K562 (cell line): ENCODE measurements at regions not wholly inside any gene's neighbourhood (a gene's known extent, or its start where the extent isn't known, plus 50 kb on each side); places are given as distances from the start of the nearest gene placed in this dataset.

ENCODE experiments used
- ATAC-seq: fragments of 200-7000 bp; cut with Tn5 transposase; 3 replicates; pipeline ENCODE4 v1.9.1; 2020; ENCODE audit warnings: moderate library complexity
- BruUV-seq: library from RNA; stranded (reverse); fragments of 400-500 nt; replicated peaks from 2 replicates; lab custom pipeline; 2021; lab: Mats Ljungman, UMichigan
- CTCF ChIA-PET: fragments of 300-600 bp; formaldehyde crosslinking; extraction: SDS; loops from one replicate; lab custom pipeline; 2021; ENCODE audit warnings: low intra/inter-chr PET ratio; lab: Yijun Ruan, JAX
- POLR2A ChIA-PET: fragments of 300-600, 350-650 bp; sonication (Branson Sonifier 250); formaldehyde crosslinking; extraction: SDS; loops from one replicate; lab custom pipeline; 2021; ENCODE audit warnings: antibody characterized with exemption, inconsistent platforms; lab: Yijun Ruan, JAX
- DNase-seq, 4 experiments: peaks; one replicate each; pipeline versions ENCODE4 v3.0.0 to v3.0.0-alpha.2; 2011 to 2018; ENCODE audit warnings: low spot score in 3 of 4, mixed read lengths in 3 of 4; ENCODE audit errors: extremely low read depth in 1 of 4
- FAIRE-seq: peaks from 2 replicates; lab custom pipeline; 2011; peaks lifted over from hg19 to GRCh38; lab: Jason Lieb, UNC
- H2AFZ ChIP-seq: 2 replicates; pipeline ENCODE4 v1.6.0; 2011; ENCODE audit warnings: low read depth, low read length, control low read depth, inconsistent platforms
- H3K27ac ChIP-seq: fragments of 200-600 bp; 3 replicates; pipeline ENCODE4 v1.8.0; 2011; ENCODE audit warnings: low read depth, mild to moderate bottlenecking, control low read depth, inconsistent platforms, low read length, moderate library complexity, mixed read lengths; ENCODE audit errors: extremely low read depth
- H3K27me3 ChIP-seq, 2 experiments: fragments of 300-600 bp in 1 of 2; 2 replicates in 1 of 2; 3 replicates in 1 of 2; pipeline versions ENCODE4 v1.6.0 to v1.8.0; 2011; ENCODE audit warnings: inconsistent platforms in 2 of 2, low read length in 2 of 2, mild to moderate bottlenecking in 1 of 2, mixed read lengths in 1 of 2, moderate library complexity in 1 of 2; ENCODE audit not compliant: control insufficient read depth in 2 of 2, insufficient read depth in 2 of 2
- H3K36me3 ChIP-seq: fragments of 300-600 bp; 3 replicates; pipeline ENCODE4 v1.8.0; 2011; ENCODE audit warnings: mild to moderate bottlenecking, low read length, inconsistent platforms; ENCODE audit not compliant: control insufficient read depth, insufficient read depth
- H3K4me1 ChIP-seq, 2 experiments: fragments of 200-600 bp in 1 of 2; replicated peaks in 1 of 2; 2 replicates in 1 of 2; 3 replicates in 1 of 2; pipeline versions ENCODE4 v1.5.1 to v1.8.0; 2011; ENCODE audit warnings: inconsistent platforms in 2 of 2, low read length in 2 of 2, mild to moderate bottlenecking in 1 of 2, mixed read lengths in 1 of 2, moderate library complexity in 1 of 2; ENCODE audit not compliant: control insufficient read depth in 2 of 2, insufficient read depth in 2 of 2
- H3K4me2 ChIP-seq: 2 replicates; pipeline ENCODE4 v1.6.1; 2011; ENCODE audit warnings: low read length, control low read depth, inconsistent platforms, mixed read lengths; ENCODE audit not compliant: insufficient read depth
- H3K4me3 ChIP-seq: fragments of 200-600 bp; sonication (generic), shearing (Covaris generic); 2 replicates; pipeline ENCODE4 v1.5.1; 2016; ENCODE audit warnings: control low read depth, inconsistent platforms
- H3K79me2 ChIP-seq: fragments of 200-600 bp; 3 replicates; pipeline ENCODE4 v1.8.0; 2011; ENCODE audit warnings: low read length, inconsistent platforms; ENCODE audit not compliant: control insufficient read depth, insufficient read depth
- H3K9ac ChIP-seq, 2 experiments: 2 replicates each; pipeline versions ENCODE4 v1.6.0 to v1.6.1; 2011; ENCODE audit warnings: low read depth in 2 of 2, low read length in 2 of 2, control low read depth in 1 of 2, inconsistent platforms in 1 of 2, mild to moderate bottlenecking in 1 of 2, mixed read lengths in 1 of 2; ENCODE audit not compliant: insufficient read depth in 1 of 2
- H3K9me1 ChIP-seq: one replicate; pipeline ENCODE4 v1.6.0; 2011; ENCODE audit warnings: inconsistent platforms, mild to moderate bottlenecking, low read length, moderate library complexity; ENCODE audit not compliant: control insufficient read depth, insufficient read depth
- H3K9me3 ChIP-seq: replicated peaks from 2 replicates; pipeline ENCODE4 v1.5.1; 2011; ENCODE audit warnings: low read depth, low read length, inconsistent platforms; ENCODE audit not compliant: control insufficient read depth, insufficient read depth
- H4K20me1 ChIP-seq: replicated peaks from 2 replicates; pipeline ENCODE4 v1.6.1; 2011; ENCODE audit warnings: low read length, inconsistent platforms, mixed read lengths; ENCODE audit not compliant: control insufficient read depth, insufficient read depth
- CBX3 ChIP-seq, 2 experiments: IDR thresholded peaks; 1 replicate in 1 of 2; 2 replicates in 1 of 2; pipeline ENCODE4 v1.6.1; 2012; ENCODE audit warnings: inconsistent platforms in 2 of 2, low read length in 2 of 2, borderline replicate concordance in 1 of 2, control low read depth in 1 of 2
- CHD1 ChIP-seq: fragments of 200-600 bp; sonication (generic); IDR thresholded peaks from one replicate; pipeline ENCODE4 v1.6.1; 2012; ENCODE audit warnings: mild to moderate bottlenecking, moderate library complexity, low read length, inconsistent platforms
- FOXA1 ChIP-seq: fragments of 450-650 bp; IDR thresholded peaks from 2 replicates; pipeline ENCODE4 v1.6.1; 2016; ENCODE audit warnings: mild to moderate bottlenecking, borderline replicate concordance
- FOXA3 ChIP-seq, 2 experiments: fragments of 450-650 bp in 1 of 2; sonication (generic) in 1 of 2; formaldehyde crosslinking; IDR thresholded peaks in 1 of 2; conservative IDR thresholded peaks in 1 of 2; 2 replicates each; pipeline versions ENCODE4 v1.4.0 to v1.8.0; 2020 to 2022; ENCODE audit warnings: mild to moderate bottlenecking in 2 of 2, missing genetic modification reagents in 1 of 2
- MYC ChIP-seq, 2 experiments: fragments of 250-450 bp in 1 of 2; sonication (Bioruptor Pico) in 1 of 2; IDR thresholded peaks; 2 replicates each; pipeline versions ENCODE4 v1.5.1 to v1.6.1; 2012 to 2021; ENCODE audit warnings: low read depth in 2 of 2, borderline replicate concordance in 1 of 2, improper control_type of control experiment in 1 of 2, low read length in 1 of 2, mild to moderate bottlenecking in 1 of 2, moderate library complexity in 1 of 2
- MYNN ChIP-seq, 2 experiments: sonication (generic); formaldehyde crosslinking in 1 of 2; IDR thresholded peaks; 2 replicates each; pipeline versions ENCODE4 v1.5.0 to v1.6.1; 2016 to 2020; ENCODE audit warnings: antibody characterized with exemption in 1 of 2, missing genetic modification reagents in 1 of 2
- NBN ChIP-seq: fragments of 450-650 bp; IDR thresholded peaks from 2 replicates; pipeline ENCODE4 v1.6.1; 2016; ENCODE audit warnings: low read depth, mild to moderate bottlenecking
- PHF21A ChIP-seq: fragments of 450-650 bp; IDR thresholded peaks from 2 replicates; pipeline ENCODE4 v1.6.1; 2017; ENCODE audit warnings: low read depth, borderline replicate concordance
- RBFOX2 ChIP-seq: fragments of 200-400 bp; formaldehyde crosslinking; IDR thresholded peaks from 2 replicates; pipeline ENCODE4 v1.6.1; 2017; ENCODE audit warnings: low read depth, mild to moderate bottlenecking, low read length, moderate library complexity
- SIX5 ChIP-seq, 2 experiments: IDR thresholded peaks; 2 replicates each; pipeline ENCODE4 v1.6.1; 2011; ENCODE audit warnings: low read length in 2 of 2, borderline replicate concordance in 1 of 2, low read depth in 1 of 2, mild to moderate bottlenecking in 1 of 2, moderate library complexity in 1 of 2; ENCODE audit not compliant: insufficient read depth in 1 of 2
- SRSF7 ChIP-seq: fragments of 200-400 bp; formaldehyde crosslinking; optimal IDR thresholded peaks from 2 replicates; pipeline ENCODE3; 2017; ENCODE audit warnings: mild to moderate bottlenecking, low read depth, low read length
- ZKSCAN8 ChIP-seq: fragments of 200-800 bp; sonication (Bioruptor generic); IDR thresholded peaks from 2 replicates; pipeline ENCODE4 v1.6.1; 2016; ENCODE audit warnings: missing genetic modification characterization, missing compliant biosample characterization
- ZNF76 ChIP-seq: fragments of 250-450 bp; sonication (Bioruptor Pico); IDR thresholded peaks from 2 replicates; pipeline ENCODE4 v1.4.0; 2020; ENCODE audit warnings: mild to moderate bottlenecking, moderate library complexity, borderline replicate concordance
- ZNF780A ChIP-seq: fragments of 250-450 bp; sonication (Bioruptor Pico); IDR thresholded peaks from 2 replicates; pipeline ENCODE4 v1.5.0; 2021; ENCODE audit warnings: mild to moderate bottlenecking
- WGBS: fragments of 100-300 bp; shearing (Covaris generic); methylation state at CpG from one replicate; pipeline ENCODE4 v1.1.6; 2016; ENCODE audit warnings: low coverage, mixed read lengths; ENCODE audit not compliant: insufficient coverage; ENCODE audit errors: missing lambda C conversion rate; 5-methylcytosine and 5-hydroxymethylcytosine counted together
- in situ Hi-C: fragments of 300-500 bp; cut with MboI; formaldehyde crosslinking; loops from 4 replicates; pipeline ENCODE4 v1.15.0; 2018; ENCODE audit warnings: inconsistent platforms, mixed read lengths
- intact Hi-C: fragments of 100-400 bp; cut with micrococcal nuclease; formaldehyde crosslinking; loops from 2 replicates; pipeline ENCODE4 v1.14.2; 2022
- TF ChIP-seq, protein P1 (sequence below): fragments of 250-450 bp; sonication (Bioruptor Pico); IDR thresholded peaks from 2 replicates; pipeline ENCODE4 v1.8.0; 2022; ENCODE audit warnings: moderate library complexity, mild to moderate bottlenecking, inconsistent platforms
- TF ChIP-seq, protein P2 (sequence below): sonication (generic); formaldehyde crosslinking; IDR thresholded peaks from 2 replicates; pipeline ENCODE4 v1.9.0; 2022; ENCODE audit warnings: mild to moderate bottlenecking, missing genetic modification reagents
- TF ChIP-seq, protein P3 (sequence below): fragments of 250-450 bp; sonication (Bioruptor Pico); IDR thresholded peaks from 2 replicates; pipeline ENCODE4 v1.5.1; 2021; ENCODE audit warnings: mild to moderate bottlenecking

DNA sequence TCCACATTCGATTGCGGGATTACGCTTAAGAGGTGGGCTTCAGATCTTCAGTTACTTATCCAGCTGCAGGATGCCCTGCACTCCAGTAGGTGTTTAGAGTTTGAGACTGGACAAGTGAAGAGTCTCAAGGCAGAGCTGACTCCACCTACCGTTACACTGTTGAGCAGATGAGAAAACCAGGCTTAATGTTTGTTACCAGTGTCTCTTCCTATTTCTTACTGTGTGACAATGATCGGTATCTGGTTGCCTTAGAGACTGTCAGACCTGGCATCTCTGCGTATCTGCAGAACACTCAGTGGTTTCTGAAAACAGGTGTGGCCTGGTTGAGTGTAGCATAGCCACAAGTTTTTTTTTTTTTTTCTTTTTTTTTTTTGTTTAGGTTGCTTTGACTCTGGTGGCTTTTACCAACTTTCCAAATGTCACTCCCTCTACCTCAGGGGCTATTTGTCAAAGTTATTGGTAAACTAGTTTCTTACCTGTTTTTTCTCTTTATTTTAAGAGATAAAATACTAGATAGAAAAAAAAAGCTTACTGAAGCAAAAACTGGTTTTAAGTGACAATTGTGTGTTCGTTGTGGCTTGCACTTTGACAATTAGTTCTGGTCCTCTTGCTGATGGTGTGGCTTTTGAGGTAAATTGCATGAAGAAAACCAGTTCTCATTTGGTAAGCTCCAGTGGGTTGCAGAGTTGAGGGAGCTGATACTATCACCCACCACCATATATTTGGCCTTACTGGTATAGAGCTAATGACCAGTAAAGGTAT, 284.8 kb downstream of the ETS1 start (continued):
- TF ChIP-seq, protein P1, sequence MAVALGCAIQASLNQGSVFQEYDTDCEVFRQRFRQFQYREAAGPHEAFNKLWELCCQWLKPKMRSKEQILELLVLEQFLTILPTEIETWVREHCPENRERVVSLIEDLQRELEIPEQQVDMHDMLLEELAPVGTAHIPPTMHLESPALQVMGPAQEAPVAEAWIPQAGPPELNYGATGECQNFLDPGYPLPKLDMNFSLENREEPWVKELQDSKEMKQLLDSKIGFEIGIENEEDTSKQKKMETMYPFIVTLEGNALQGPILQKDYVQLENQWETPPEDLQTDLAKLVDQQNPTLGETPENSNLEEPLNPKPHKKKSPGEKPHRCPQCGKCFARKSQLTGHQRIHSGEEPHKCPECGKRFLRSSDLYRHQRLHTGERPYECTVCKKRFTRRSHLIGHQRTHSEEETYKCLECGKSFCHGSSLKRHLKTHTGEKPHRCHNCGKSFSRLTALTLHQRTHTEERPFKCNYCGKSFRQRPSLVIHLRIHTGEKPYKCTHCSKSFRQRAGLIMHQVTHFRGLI (CRISPR knock-in tag), result no peak
- TF ChIP-seq, protein P2, sequence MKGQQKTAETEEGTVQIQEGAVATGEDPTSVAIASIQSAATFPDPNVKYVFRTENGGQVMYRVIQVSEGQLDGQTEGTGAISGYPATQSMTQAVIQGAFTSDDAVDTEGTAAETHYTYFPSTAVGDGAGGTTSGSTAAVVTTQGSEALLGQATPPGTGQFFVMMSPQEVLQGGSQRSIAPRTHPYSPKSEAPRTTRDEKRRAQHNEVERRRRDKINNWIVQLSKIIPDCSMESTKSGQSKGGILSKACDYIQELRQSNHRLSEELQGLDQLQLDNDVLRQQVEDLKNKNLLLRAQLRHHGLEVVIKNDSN (CRISPR knock-in tag), result no peak
- TF ChIP-seq ZNF76 (CRISPR knock-in tag) (no peak), RBFOX2 (no peak), NBN (no peak)

DNA sequence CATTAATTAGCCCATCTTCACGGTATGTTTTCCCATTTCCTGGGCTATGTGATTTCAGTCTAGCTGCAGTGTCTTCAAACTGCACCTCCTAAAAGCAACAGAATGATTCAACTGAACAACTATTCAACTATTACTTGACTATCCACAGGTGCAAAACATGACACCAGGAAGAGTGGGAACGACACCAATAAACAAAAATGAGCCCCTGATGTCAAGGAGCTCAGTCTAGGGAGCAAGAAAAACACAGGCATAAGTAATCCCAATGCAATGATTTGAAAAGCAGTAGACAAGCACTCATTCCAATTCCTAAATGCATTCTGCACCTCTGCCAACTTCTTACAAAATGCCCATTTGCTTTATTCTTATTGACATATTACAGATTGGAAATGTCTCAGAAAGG, 285.6 kb downstream of the ETS1 start:
- Histone ChIP-seq H3K9me1 (no peaks in the 10 kb centered on the region), H3K27ac (no peak overlapping the region), H3K4me1 (no peaks in the 10 kb centered on the region), H3K4me2 (no peak overlapping the region), H2AFZ (no peak overlapping the region), H4K20me1 (no peaks in the 10 kb centered on the region), H3K9ac (no peak overlapping the region), H3K79me2 (no peaks in the 10 kb centered on the region), H3K9me3 (no peaks in the 10 kb centered on the region), H3K27me3 (no peaks in the 10 kb centered on the region), H3K36me3 (no peaks in the 10 kb centered on the region), H3K4me3 (no peak overlapping the region)
- 0% methylated on average over 2 of the region's 2 CpGs for WGBS
- ChIA-PET POLR2A (no interaction called here), CTCF (no interaction called here)
- no TSS peak for BruUV-seq
- intact Hi-C loops (no loop called here), in situ Hi-C loops (no loop called here)
- no peak for ATAC-seq
- no peak for DNase-seq
- no peak for FAIRE-seq
- TF ChIP-seq FOXA1 (no peak), ZNF780A (no peak), CHD1 (no peak), SIX5 (IDR thresholded peaks at IDR 0.05; ENCODE audit: borderline replicate concordance in 1 of 2, insufficient read depth in 1 of 2, low read depth in 1 of 2, low read length in 2 of 2) (no peak), SRSF7 (no peak), MYNN (IDR thresholded peaks at IDR 0.05) (no peak), MYNN (CRISPR knock-in tag; IDR thresholded peaks at IDR 0.05) (no peak), PHF21A (no peak), MYC (IDR thresholded peaks at IDR 0.05; ENCODE audit: low read depth, low read length) (no peak), MYC (CRISPR knock-in tag; IDR thresholded peaks at IDR 0.05; ENCODE audit: borderline replicate concordance, low read depth) (no peak), ZKSCAN8 (CRISPR knock-in tag) (no peak), CBX3 (IDR thresholded peaks at IDR 0.05; ENCODE audit: borderline replicate concordance in 1 of 2, low read length in 2 of 2) (no peak), FOXA3 (CRISPR knock-in tag; conservative IDR thresholded peaks at IDR 0.05 in 1 of 2, IDR thresholded peaks at IDR 0.05 in 1 of 2) (no peak)
- TF ChIP-seq, protein P3, sequence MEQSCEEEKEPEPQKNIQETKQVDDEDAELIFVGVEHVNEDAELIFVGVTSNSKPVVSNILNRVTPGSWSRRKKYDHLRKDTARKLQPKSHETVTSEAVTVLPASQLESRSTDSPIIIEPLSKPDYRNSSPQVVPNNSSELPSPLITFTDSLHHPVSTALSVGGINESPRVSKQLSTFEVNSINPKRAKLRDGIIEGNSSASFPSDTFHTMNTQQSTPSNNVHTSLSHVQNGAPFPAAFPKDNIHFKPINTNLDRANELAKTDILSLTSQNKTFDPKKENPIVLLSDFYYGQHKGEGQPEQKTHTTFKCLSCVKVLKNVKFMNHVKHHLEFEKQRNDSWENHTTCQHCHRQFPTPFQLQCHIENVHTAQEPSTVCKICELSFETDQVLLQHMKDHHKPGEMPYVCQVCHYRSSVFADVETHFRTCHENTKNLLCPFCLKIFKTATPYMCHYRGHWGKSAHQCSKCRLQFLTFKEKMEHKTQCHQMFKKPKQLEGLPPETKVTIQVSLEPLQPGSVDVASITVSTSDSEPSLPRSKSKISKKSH (CRISPR knock-in tag), result no peak
